ENCODE measurements at regions not wholly inside any gene's neighbourhood (a gene's known extent, or its start where the extent isn't known, plus 50 kb on each side); places are given as distances from the start of the nearest gene placed in this dataset.
"Not testable (repeated sequence)": the region's sequence is repeated elsewhere in the genome, so short reads cannot be mapped to it uniquely, and the experiment has no call there.

- H3K27ac ChIP-seq (ENCODE audit: low read length); H3K27me3 ChIP-seq (replicated peaks in 1 of 2; ENCODE audit: control insufficient read depth in 2 of 2, extremely low read depth in 1 of 2, insufficient read depth in 2 of 2, low read length in 1 of 2); H3K4me1 ChIP-seq (ENCODE audit: control insufficient read depth in 1 of 2, extremely low read depth in 1 of 2, insufficient read depth in 2 of 2, low read length in 2 of 2); H3K9me3 ChIP-seq; ATAC-seq (replicated peaks in 1 of 4); H3K4me1 Mint-ChIP-seq; H3K36me3 Mint-ChIP-seq; H3K4me3 Mint-ChIP-seq; POLR2A ChIA-PET; CTCF ChIA-PET; H3K4me3 ChIP-seq (ENCODE audit: control insufficient read depth in 1 of 2, extremely low read depth in 1 of 2, low read length in 1 of 2); H3K27me3 Mint-ChIP-seq; DNase-seq; H3K36me3 ChIP-seq (ENCODE audit: control insufficient read depth in 2 of 2, extremely low read depth in 1 of 2, insufficient read depth in 1 of 2, low read length in 1 of 2); H3K27ac Mint-ChIP-seq: not testable (repeated sequence)
- 70% methylated on average over 4 of the region's 4 CpGs for WGBS (ENCODE audit: insufficient coverage)
- H3K9me3 Mint-ChIP-seq: peaks cover 4 to 14% (median 6%) of the 10 kb centered on the region in 3 donors
Observed at GRCh38 chr2:17342692-17343091, 175.5 kb downstream of the RAD51AP2 start.

DNA sequence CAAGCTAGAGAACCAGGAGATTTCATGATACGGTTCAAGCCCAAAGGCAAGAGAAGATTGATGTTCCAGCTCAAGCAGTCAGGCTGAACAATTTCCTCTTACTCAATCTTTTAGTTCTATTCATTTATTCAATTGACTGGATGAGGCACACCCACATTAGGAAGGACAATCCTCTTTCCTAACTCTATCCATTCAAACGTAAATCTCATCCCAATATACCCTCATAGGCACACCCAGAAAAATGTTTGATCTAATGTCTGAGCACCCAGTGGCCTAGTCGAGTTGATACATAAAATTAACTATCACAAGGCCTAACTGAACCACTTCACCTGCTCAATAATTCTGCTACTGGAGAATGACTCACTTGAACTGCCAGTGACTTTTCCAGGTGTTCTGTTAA is 180.7 kb downstream of the RAD51AP2 start:
- Mint-ChIP-seq H3K4me3 (no peak overlapping the region), H3K36me3 (no peaks in the 10 kb centered on the region), H3K9me3 (peaks cover 6 to 17% (median 9%) of the 10 kb centered on the region in 3 donors), H3K27ac (no peak overlapping the region), H3K4me1 (no peaks in the 10 kb centered on the region), H3K27me3 (no peaks in the 10 kb centered on the region)
- H3K27ac ChIP-seq (ENCODE audit: low read length): no peak overlapping the region
- H3K9me3 ChIP-seq: no peaks in the 10 kb centered on the region
- no peaks in the 10 kb centered on the region for H3K4me1 ChIP-seq (ENCODE audit: control insufficient read depth in 1 of 2, extremely low read depth in 1 of 2, insufficient read depth in 2 of 2, low read length in 2 of 2)
- 75% methylated on average over 2 of the region's 3 CpGs for WGBS (ENCODE audit: insufficient coverage)
- H3K36me3 ChIP-seq (ENCODE audit: control insufficient read depth in 2 of 2, extremely low read depth in 1 of 2, insufficient read depth in 1 of 2, low read length in 1 of 2): no peaks in the 10 kb centered on the region
- no peak for DNase-seq
- H3K4me3 ChIP-seq (ENCODE audit: control insufficient read depth in 1 of 2, extremely low read depth in 1 of 2, low read length in 1 of 2): no peak overlapping the region
- POLR2A ChIA-PET: no interaction called here
- no peak for ATAC-seq (replicated peaks in 1 of 4)
- no peaks in the 10 kb centered on the region for H3K27me3 ChIP-seq (replicated peaks in 1 of 2; ENCODE audit: control insufficient read depth in 2 of 2, extremely low read depth in 1 of 2, insufficient read depth in 2 of 2, low read length in 1 of 2)
- CTCF ChIA-PET: no interaction called here

DNA sequence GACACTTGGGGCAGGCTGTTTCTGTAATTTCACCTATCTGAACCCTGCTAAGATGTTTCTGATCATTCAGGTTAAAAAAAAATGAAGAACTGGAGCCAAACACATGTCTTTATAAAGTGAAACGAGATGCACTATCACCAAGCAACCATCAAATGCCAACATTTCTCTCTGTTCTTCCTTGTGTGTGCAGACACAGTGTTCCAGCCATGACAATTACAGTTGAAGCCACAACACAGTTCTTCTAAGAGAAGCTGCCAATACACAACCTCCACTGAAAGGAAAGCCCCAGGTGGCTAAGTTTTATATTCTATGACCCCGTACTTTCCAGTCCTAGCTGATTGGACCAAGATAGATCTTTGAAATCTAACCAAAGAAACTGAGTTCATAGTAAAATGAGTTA is 181.8 kb downstream of the RAD51AP2 start:
- WGBS (ENCODE audit: insufficient coverage): no CpG with 5 or more reads among the region's 2 CpGs

GRCh38 chr2:17334300-17334699 is 183.9 kb downstream of the RAD51AP2 start:
- H3K4me1 Mint-ChIP-seq: no peaks in the 10 kb centered on the region
- no peak overlapping the region for H3K27ac Mint-ChIP-seq
- DNase-seq (no peak), ATAC-seq (replicated peaks in 1 of 4) (no peak)
- Histone ChIP-seq H3K4me1 (ENCODE audit: control insufficient read depth in 1 of 2, extremely low read depth in 1 of 2, insufficient read depth in 2 of 2, low read length in 2 of 2) (no peaks in the 10 kb centered on the region), H3K4me3 (ENCODE audit: control insufficient read depth in 1 of 2, extremely low read depth in 1 of 2, low read length in 1 of 2) (no peak overlapping the region), H3K27ac (ENCODE audit: low read length) (no peak overlapping the region), H3K36me3 (ENCODE audit: control insufficient read depth in 2 of 2, extremely low read depth in 1 of 2, insufficient read depth in 1 of 2, low read length in 1 of 2) (no peaks in the 10 kb centered on the region), H3K9me3 (no peaks in the 10 kb centered on the region), H3K27me3 (replicated peaks in 1 of 2; ENCODE audit: control insufficient read depth in 2 of 2, extremely low read depth in 1 of 2, insufficient read depth in 2 of 2, low read length in 1 of 2) (no peaks in the 10 kb centered on the region)
- no peak overlapping the region for H3K4me3 Mint-ChIP-seq
- peaks cover 6 to 9% (median 8%) of the 10 kb centered on the region in 3 donors for H3K9me3 Mint-ChIP-seq
- POLR2A ChIA-PET: no interaction called here
- H3K27me3 Mint-ChIP-seq: no peaks in the 10 kb centered on the region
- CTCF ChIA-PET: no interaction called here
- H3K36me3 Mint-ChIP-seq: no peaks in the 10 kb centered on the region

More for the DNA sequence above, 181.8 kb downstream of the RAD51AP2 start:
- no peaks in the 10 kb centered on the region for H3K36me3 Mint-ChIP-seq
- DNase-seq (no peak), ATAC-seq (replicated peaks in 1 of 4) (no peak)
- Histone ChIP-seq H3K4me1 (ENCODE audit: control insufficient read depth in 1 of 2, extremely low read depth in 1 of 2, insufficient read depth in 2 of 2, low read length in 2 of 2) (no peaks in the 10 kb centered on the region), H3K27me3 (replicated peaks in 1 of 2; ENCODE audit: control insufficient read depth in 2 of 2, extremely low read depth in 1 of 2, insufficient read depth in 2 of 2, low read length in 1 of 2) (no peaks in the 10 kb centered on the region), H3K9me3 (no peaks in the 10 kb centered on the region), H3K27ac (ENCODE audit: low read length) (no peak overlapping the region), H3K36me3 (ENCODE audit: control insufficient read depth in 2 of 2, extremely low read depth in 1 of 2, insufficient read depth in 1 of 2, low read length in 1 of 2) (no peaks in the 10 kb centered on the region), H3K4me3 (ENCODE audit: control insufficient read depth in 1 of 2, extremely low read depth in 1 of 2, low read length in 1 of 2) (no peak overlapping the region)
- H3K9me3 Mint-ChIP-seq: peaks cover 6 to 9% (median 9%) of the 10 kb centered on the region in 3 donors
- ChIA-PET POLR2A (no interaction called here), CTCF (no interaction called here)
- H3K27ac Mint-ChIP-seq: no peak overlapping the region
- no peak overlapping the region for H3K4me3 Mint-ChIP-seq
- no peaks in the 10 kb centered on the region for H3K4me1 Mint-ChIP-seq
- no peaks in the 10 kb centered on the region for H3K27me3 Mint-ChIP-seq

- Mint-ChIP-seq H3K27ac (no peak overlapping the region), H3K27me3 (no peaks in the 10 kb centered on the region), H3K36me3 (no peaks in the 10 kb centered on the region), H3K9me3 (peaks cover 0 to 14% (median 0%) of the 10 kb centered on the region in 3 donors), H3K4me3 (no peak overlapping the region), H3K4me1 (no peaks in the 10 kb centered on the region)
- ChIA-PET POLR2A (no interaction called here), CTCF (no interaction called here)
- DNase-seq (no peak), ATAC-seq (replicated peaks in 1 of 4) (no peak)
- Histone ChIP-seq H3K4me1 (ENCODE audit: control insufficient read depth in 1 of 2, extremely low read depth in 1 of 2, insufficient read depth in 2 of 2, low read length in 2 of 2) (no peaks in the 10 kb centered on the region), H3K27me3 (replicated peaks in 1 of 2; ENCODE audit: control insufficient read depth in 2 of 2, extremely low read depth in 1 of 2, insufficient read depth in 2 of 2, low read length in 1 of 2) (no peaks in the 10 kb centered on the region), H3K27ac (ENCODE audit: low read length) (no peak overlapping the region), H3K4me3 (ENCODE audit: control insufficient read depth in 1 of 2, extremely low read depth in 1 of 2, low read length in 1 of 2) (no peak overlapping the region), H3K36me3 (ENCODE audit: control insufficient read depth in 2 of 2, extremely low read depth in 1 of 2, insufficient read depth in 1 of 2, low read length in 1 of 2) (no peaks in the 10 kb centered on the region), H3K9me3 (no peaks in the 10 kb centered on the region)
- WGBS (ENCODE audit: insufficient coverage): no CpG with 5 or more reads among the region's 1 CpG
Observed at GRCh38 chr2:17331636-17332035, 186.6 kb downstream of the RAD51AP2 start.

DNA sequence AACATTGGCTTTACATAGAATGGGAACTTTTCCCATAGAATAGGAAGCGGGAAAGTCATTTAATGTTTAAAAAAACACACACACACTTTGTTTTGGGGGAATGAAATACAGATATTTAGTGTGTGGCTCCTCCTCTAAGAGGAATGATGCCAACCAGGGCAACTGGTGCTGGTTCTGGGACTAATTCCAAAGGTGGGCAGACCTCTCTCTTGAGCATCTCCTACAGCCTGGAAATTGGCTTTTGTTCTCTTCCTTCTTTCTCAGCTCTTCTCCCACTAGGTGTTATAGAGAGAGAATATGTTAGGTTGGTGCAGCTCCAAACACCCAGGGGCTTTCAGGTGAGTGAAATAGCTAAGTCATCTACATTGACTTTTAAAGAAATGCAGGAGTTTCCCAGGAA is 190.1 kb downstream of the RAD51AP2 start:
- H3K9me3 ChIP-seq: no peaks in the 10 kb centered on the region
- CTCF ChIA-PET: interaction anchor here in 1 of 2 donors (0.7 kb wide), 1 partner anchor 116 kb away, joined by 8 read pairs; no protein-coding TSS in a partner anchor
- Mint-ChIP-seq H3K9me3 (peaks cover 5 to 9% (median 9%) of the 10 kb centered on the region in 3 donors), H3K4me3 (no peak overlapping the region), H3K4me1 (no peaks in the 10 kb centered on the region), H3K36me3 (no peaks in the 10 kb centered on the region), H3K27me3 (no peaks in the 10 kb centered on the region), H3K27ac (no peak overlapping the region)
- no peaks in the 10 kb centered on the region for H3K36me3 ChIP-seq (ENCODE audit: control insufficient read depth in 2 of 2, extremely low read depth in 1 of 2, insufficient read depth in 1 of 2, low read length in 1 of 2)
- POLR2A ChIA-PET: no interaction called here
- ATAC-seq (replicated peaks in 1 of 4) (no peak), DNase-seq (no peak)
- H3K4me1 ChIP-seq (ENCODE audit: control insufficient read depth in 1 of 2, extremely low read depth in 1 of 2, insufficient read depth in 2 of 2, low read length in 2 of 2): no peaks in the 10 kb centered on the region
- H3K4me3 ChIP-seq (ENCODE audit: control insufficient read depth in 1 of 2, extremely low read depth in 1 of 2, low read length in 1 of 2): no peak overlapping the region
- no peaks in the 10 kb centered on the region for H3K27me3 ChIP-seq (replicated peaks in 1 of 2; ENCODE audit: control insufficient read depth in 2 of 2, extremely low read depth in 1 of 2, insufficient read depth in 2 of 2, low read length in 1 of 2)
- no CpG with 5 or more reads among the region's 1 CpG for WGBS (ENCODE audit: insufficient coverage)
- no peak overlapping the region for H3K27ac ChIP-seq (ENCODE audit: low read length)

GRCh38 chr2:17327649-17328048 is 190.6 kb downstream of the RAD51AP2 start:
- DNase-seq (no peak), ATAC-seq (replicated peaks in 1 of 4) (no peak)
- no peaks in the 10 kb centered on the region for H3K4me1 ChIP-seq (ENCODE audit: control insufficient read depth in 1 of 2, extremely low read depth in 1 of 2, insufficient read depth in 2 of 2, low read length in 2 of 2)
- Mint-ChIP-seq H3K27ac (no peak overlapping the region), H3K9me3 (peaks cover 5 to 9% (median 6%) of the 10 kb centered on the region in 3 donors), H3K4me1 (no peaks in the 10 kb centered on the region), H3K27me3 (no peaks in the 10 kb centered on the region), H3K4me3 (no peak overlapping the region), H3K36me3 (no peaks in the 10 kb centered on the region)
- no peaks in the 10 kb centered on the region for H3K36me3 ChIP-seq (ENCODE audit: control insufficient read depth in 2 of 2, extremely low read depth in 1 of 2, insufficient read depth in 1 of 2, low read length in 1 of 2)
- H3K4me3 ChIP-seq (ENCODE audit: control insufficient read depth in 1 of 2, extremely low read depth in 1 of 2, low read length in 1 of 2): no peak overlapping the region
- ChIA-PET CTCF (interaction anchor here in 1 of 2 donors (0.7 kb wide), 1 partner anchor 116 kb away, joined by 8 read pairs; no protein-coding TSS in a partner anchor), POLR2A (no interaction called here)
- WGBS (ENCODE audit: insufficient coverage): 73% methylated on average over 2 of the region's 4 CpGs
- no peaks in the 10 kb centered on the region for H3K27me3 ChIP-seq (replicated peaks in 1 of 2; ENCODE audit: control insufficient read depth in 2 of 2, extremely low read depth in 1 of 2, insufficient read depth in 2 of 2, low read length in 1 of 2)
- H3K9me3 ChIP-seq: no peaks in the 10 kb centered on the region
- H3K27ac ChIP-seq (ENCODE audit: low read length): no peak overlapping the region
